ENCODE measurements at regions not wholly inside any gene's neighbourhood (a gene's known extent, or its start where the extent isn't known, plus 50 kb on each side); places are given as distances from the start of the nearest gene placed in this dataset.
"Not testable (repeated sequence)": the region's sequence is repeated elsewhere in the genome, so short reads cannot be mapped to it uniquely, and the experiment has no call there.

DNA sequence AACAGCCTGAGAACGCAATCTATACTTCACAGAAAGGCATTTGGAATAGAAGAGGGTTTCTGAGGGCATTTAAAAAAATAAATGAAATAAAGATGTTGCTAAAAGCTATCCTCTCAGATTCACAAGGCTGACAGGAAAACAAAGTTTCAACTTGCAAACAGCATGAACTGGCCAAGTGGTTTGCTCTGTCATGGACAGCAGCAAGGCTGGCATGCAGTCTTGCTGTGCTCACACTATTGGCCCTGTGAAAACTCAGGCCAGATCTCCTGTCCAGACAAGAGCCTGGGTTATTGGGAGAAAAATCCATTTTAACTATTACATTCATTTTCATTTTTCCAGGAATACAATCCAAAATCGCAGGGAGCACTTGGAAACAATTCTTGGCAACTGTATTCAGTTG is 506.2 kb upstream of the SLC35B3 start:
- intact Hi-C loops (cut with DNase I; ENCODE audit: low total_unique reads): no loop called here
- DNase-seq: no peak
- Histone ChIP-seq H3K4me1 (no peaks in the 10 kb centered on the region), H3K36me3 (no peaks in the 10 kb centered on the region), H3K27ac (no peak overlapping the region), H3K9me3 (no peaks in the 10 kb centered on the region), H3K27me3 (no peaks in the 10 kb centered on the region), H3K4me3 (no peak overlapping the region)
- TF ChIP-seq CTCF (IDR thresholded peaks at IDR 0.05): no peak
- no peak for TF ChIP-seq POLR2A (IDR thresholded peaks at IDR 0.05)

DNA sequence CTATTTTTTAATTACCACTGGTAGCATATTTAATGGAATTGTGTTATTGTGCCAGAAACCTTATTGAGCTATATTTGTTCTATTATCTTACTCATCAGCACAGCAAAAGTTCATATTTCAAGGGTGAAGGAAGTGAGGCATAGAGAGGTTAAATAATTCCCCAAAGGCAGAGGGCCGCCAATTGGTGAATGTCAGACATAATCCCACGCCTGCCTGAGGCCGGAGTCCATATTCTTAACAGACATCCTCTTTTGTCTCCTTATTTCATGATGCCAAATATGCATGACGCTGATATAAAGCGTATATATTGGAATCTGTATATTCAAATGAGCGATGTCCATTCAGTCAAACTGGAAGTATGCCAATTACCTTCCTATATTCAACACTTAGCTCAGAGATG is 505.0 kb upstream of the SLC35B3 start:
- Histone ChIP-seq H3K4me1 (no peaks in the 10 kb centered on the region), H3K9me3 (no peaks in the 10 kb centered on the region), H3K27ac (no peak overlapping the region), H3K36me3 (no peaks in the 10 kb centered on the region), H3K4me3 (no peak overlapping the region), H3K27me3 (no peaks in the 10 kb centered on the region)
- DNase-seq: no peak
- intact Hi-C loops (cut with DNase I; ENCODE audit: low total_unique reads): no loop called here
- no peak for TF ChIP-seq POLR2A (IDR thresholded peaks at IDR 0.05)
- TF ChIP-seq CTCF (IDR thresholded peaks at IDR 0.05): no peak

DNA sequence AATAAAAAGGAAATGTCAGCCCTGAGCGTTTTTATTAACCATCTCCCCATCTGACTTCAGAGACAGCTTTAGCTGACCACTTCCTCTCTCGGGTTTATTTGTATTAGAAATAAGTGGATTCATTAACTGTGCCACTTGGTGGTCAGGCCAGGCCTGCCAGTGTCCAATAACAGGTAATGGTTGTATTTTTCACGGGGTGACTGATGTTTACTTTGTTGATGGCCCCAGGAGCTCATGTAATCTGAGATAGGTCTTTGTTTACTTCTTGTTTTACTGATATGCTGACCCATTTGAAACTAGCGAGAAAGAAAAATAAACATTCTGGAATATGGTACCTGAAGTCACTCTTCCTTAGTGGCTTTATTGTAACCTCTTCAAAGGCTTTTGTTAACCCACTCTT is 504.3 kb upstream of the SLC35B3 start:
- no peaks in the 10 kb centered on the region for H3K4me1 ChIP-seq
- H3K27me3 ChIP-seq: no peaks in the 10 kb centered on the region
- TF ChIP-seq CTCF (IDR thresholded peaks at IDR 0.05) (no peak), POLR2A (IDR thresholded peaks at IDR 0.05) (no peak)
- no peaks in the 10 kb centered on the region for H3K9me3 ChIP-seq
- intact Hi-C loops (cut with DNase I; ENCODE audit: low total_unique reads): no loop called here
- DNase-seq: no peak
- H3K27ac ChIP-seq: no peak overlapping the region
- no peaks in the 10 kb centered on the region for H3K36me3 ChIP-seq
- no peak overlapping the region for H3K4me3 ChIP-seq

DNA sequence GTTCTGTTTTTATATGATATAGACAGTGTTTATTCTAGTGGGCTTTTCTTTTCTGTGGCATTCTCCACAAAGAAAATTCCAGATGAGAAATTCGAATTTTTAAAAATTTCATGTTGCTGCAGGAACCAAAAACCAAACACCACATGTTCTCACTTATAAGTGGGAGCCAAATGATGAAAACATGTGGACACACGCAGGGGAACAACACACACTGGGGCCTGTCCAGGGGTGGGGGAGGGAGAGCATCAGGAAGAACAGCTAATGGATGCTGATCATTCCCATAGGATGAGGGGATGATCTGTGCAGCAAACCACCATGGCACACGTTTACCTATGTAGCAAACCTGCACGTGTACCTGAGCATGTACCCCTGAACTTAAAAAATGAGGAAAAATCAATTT is 499.0 kb upstream of the SLC35B3 start:
- no peaks in the 10 kb centered on the region for H3K4me1 ChIP-seq
- no peaks in the 10 kb centered on the region for H3K27me3 ChIP-seq
- H3K4me3 ChIP-seq: no peak overlapping the region
- TF ChIP-seq CTCF (IDR thresholded peaks at IDR 0.05): no peak
- no peak for TF ChIP-seq POLR2A (IDR thresholded peaks at IDR 0.05)
- no peak for DNase-seq
- no peaks in the 10 kb centered on the region for H3K9me3 ChIP-seq
- no peaks in the 10 kb centered on the region for H3K36me3 ChIP-seq
- intact Hi-C loops (cut with DNase I; ENCODE audit: low total_unique reads): no loop called here
- H3K27ac ChIP-seq: no peak overlapping the region

DNA sequence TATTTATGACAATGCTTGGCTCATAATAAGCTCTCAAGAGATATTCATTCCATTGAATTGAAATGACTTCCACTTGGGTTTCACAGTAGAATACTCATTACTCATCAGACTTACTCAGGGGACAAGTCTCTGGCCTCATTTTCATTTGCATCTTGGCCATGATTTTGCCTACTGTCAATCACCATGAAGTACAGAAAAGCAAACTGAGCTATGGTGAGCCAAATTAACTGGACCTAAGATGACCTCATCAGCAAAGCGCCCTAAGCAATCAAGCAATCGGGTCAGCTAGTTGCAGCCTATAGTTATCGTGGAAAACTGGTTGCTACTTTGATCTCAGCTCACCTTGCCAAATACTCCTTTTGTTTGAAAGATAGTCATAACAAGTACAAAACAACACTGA is 494.7 kb upstream of the SLC35B3 start:
- Histone ChIP-seq H3K9me3 (no peaks in the 10 kb centered on the region), H3K27me3 (no peaks in the 10 kb centered on the region), H3K27ac (no peak overlapping the region), H3K4me1 (no peaks in the 10 kb centered on the region), H3K36me3 (no peaks in the 10 kb centered on the region), H3K4me3 (no peak overlapping the region)
- no peak for DNase-seq
- intact Hi-C loops (cut with DNase I; ENCODE audit: low total_unique reads): no loop called here
- TF ChIP-seq POLR2A (IDR thresholded peaks at IDR 0.05): no peak
- TF ChIP-seq CTCF (IDR thresholded peaks at IDR 0.05): no peak

DNA sequence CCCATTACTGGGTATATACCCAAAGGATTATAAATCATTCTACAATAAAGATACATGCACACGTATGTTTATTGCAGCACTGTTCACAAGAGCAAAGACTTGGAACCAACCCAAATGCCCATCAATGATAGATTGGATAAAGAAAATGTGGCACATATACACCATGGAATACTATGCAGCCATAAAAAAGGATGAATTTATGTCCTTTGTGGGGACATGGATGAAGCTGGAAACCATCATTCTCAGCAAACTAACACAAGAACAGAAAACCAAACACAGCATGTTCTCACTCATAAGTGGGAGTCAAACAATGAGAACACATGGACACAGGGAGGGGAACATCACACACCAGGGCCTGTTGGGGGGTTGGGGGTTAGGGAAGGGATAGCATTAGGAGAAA is 484.9 kb upstream of the SLC35B3 start:
- intact Hi-C loops (cut with DNase I; ENCODE audit: low total_unique reads); DNase-seq; H3K4me1 ChIP-seq; H3K9me3 ChIP-seq; H3K27me3 ChIP-seq; H3K36me3 ChIP-seq; H3K27ac ChIP-seq; H3K4me3 ChIP-seq: not testable (repeated sequence)

Measured in uterus (tissue), 3 donors.